GM23248 (cell line): ENCODE measurements at regions not wholly inside any gene's neighbourhood (a gene's known extent, or its start where the extent isn't known, plus 50 kb on each side); places are given as distances from the start of the nearest gene placed in this dataset.

Source experiments
- EZH2 ChIP-seq: fragments of 200-600 bp; sonication (generic); IDR thresholded peaks from 2 replicates; pipeline ENCODE4 v1.6.1; 2018; ENCODE audit warnings: antibody characterized with exemption, mild to moderate bottlenecking; ENCODE audit not compliant: insufficient read depth, poor library complexity, severe bottlenecking
- EZH2phosphoT487 ChIP-seq: fragments of 200-600 bp; sonication (generic); IDR thresholded peaks from 2 replicates; pipeline ENCODE4 v1.6.1; 2018; ENCODE audit warnings: antibody characterized with exemption, moderate library complexity, mild to moderate bottlenecking, low read depth; ENCODE audit not compliant: insufficient read depth

DNA sequence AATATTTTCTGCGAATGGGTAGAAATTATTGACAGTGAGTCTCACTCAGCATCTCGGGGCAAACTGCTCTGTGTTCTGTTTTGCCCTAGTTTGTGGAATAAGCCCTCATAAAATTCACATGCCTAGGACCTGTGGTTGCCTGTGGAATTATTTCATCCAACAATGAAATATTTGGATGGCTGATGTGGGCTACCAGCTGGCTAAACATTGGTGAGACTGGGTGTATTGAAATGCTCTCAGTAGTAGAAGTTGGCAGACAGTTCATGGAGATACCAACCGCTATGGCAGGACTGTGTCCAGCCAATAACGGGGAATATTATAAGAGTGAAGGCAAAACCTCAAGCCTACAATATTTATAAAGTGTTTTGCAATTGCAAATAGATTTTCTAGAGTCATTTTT lies 344.1 kb upstream of the RPS23 start:
- TF ChIP-seq EZH2 (no peak), EZH2phosphoT487 (no peak)
